ENCODE measurements at regions not wholly inside any gene's neighbourhood (a gene's known extent, or its start where the extent isn't known, plus 50 kb on each side); places are given as distances from the start of the nearest gene placed in this dataset. TPM values are rescaled to one million over a fixed set of nuclear protein-coding genes. Genes with fewer than 3 reads are reported as not detected.

GRCh38 chr4:187937557-187937956 lies 58.0 kb upstream of the ZFP42 start:
- Histone ChIP-seq H3K4me3 (ENCODE audit: low read depth, low read length) (no peak overlapping the region), H3K27me3 (ENCODE audit: control insufficient read depth, insufficient read depth, low read length) (no peaks in the 10 kb centered on the region), H3K36me3 (ENCODE audit: control insufficient read depth, insufficient read depth, low read length) (no peaks in the 10 kb centered on the region)
- no peak for TF ChIP-seq CTCF (IDR thresholded peaks at IDR 0.05; ENCODE audit: insufficient read depth, low read depth, low read length)
- ChIA-PET POLR2A (no interaction called here), CTCF (no interaction called here)
- DNase-seq (ENCODE audit: low read depth), result no peak

- TF ChIP-seq CTCF (IDR thresholded peaks at IDR 0.05; ENCODE audit: insufficient read depth, low read depth, low read length), result no peak
- Histone ChIP-seq H3K4me3 (ENCODE audit: low read depth, low read length) (no peak overlapping the region), H3K36me3 (ENCODE audit: control insufficient read depth, insufficient read depth, low read length) (no peaks in the 10 kb centered on the region), H3K27me3 (ENCODE audit: control insufficient read depth, insufficient read depth, low read length) (no peaks in the 10 kb centered on the region)
- ChIA-PET POLR2A (no interaction called here), CTCF (no interaction called here)
- no peak for DNase-seq (ENCODE audit: low read depth)
These were observed 55.3 kb upstream of the ZFP42 start for GRCh38 chr4:187940299-187940698.

GRCh38 chr4:187942968-187943367 lies 52.6 kb upstream of the ZFP42 start:
- no peak overlapping the region for H3K4me3 ChIP-seq (ENCODE audit: low read depth, low read length)
- no peak for DNase-seq (ENCODE audit: low read depth)
- CTCF ChIA-PET, result no interaction called here
- TF ChIP-seq CTCF (IDR thresholded peaks at IDR 0.05; ENCODE audit: insufficient read depth, low read depth, low read length), result no peak
- H3K36me3 ChIP-seq (ENCODE audit: control insufficient read depth, insufficient read depth, low read length), result no peaks in the 10 kb centered on the region
- H3K27me3 ChIP-seq (ENCODE audit: control insufficient read depth, insufficient read depth, low read length), result no peaks in the 10 kb centered on the region
- POLR2A ChIA-PET, result no interaction called here

GRCh38 chr4:187944179-187944578 lies 51.4 kb upstream of the ZFP42 start:
- POLR2A ChIA-PET, result no interaction called here
- DNase-seq (ENCODE audit: low read depth), result no peak
- Histone ChIP-seq H3K4me3 (ENCODE audit: low read depth, low read length) (no peak overlapping the region), H3K36me3 (ENCODE audit: control insufficient read depth, insufficient read depth, low read length) (no peaks in the 10 kb centered on the region), H3K27me3 (ENCODE audit: control insufficient read depth, insufficient read depth, low read length) (no peaks in the 10 kb centered on the region)
- no peak for TF ChIP-seq CTCF (IDR thresholded peaks at IDR 0.05; ENCODE audit: insufficient read depth, low read depth, low read length)
- CTCF ChIA-PET, result no interaction called here

Small RNAs in the stretch of these regions (small RNA-seq; reads per million reads assigned to genes)
- not detected for gene MRPS36P2 (ENCODE audit: insufficient read length, low read depth, low replicate concordance)

All from BJ (cell line).